ENCODE measurements at regions not wholly inside any gene's neighbourhood (a gene's known extent, or its start where the extent isn't known, plus 50 kb on each side); places are given as distances from the start of the nearest gene placed in this dataset.

- Histone ChIP-seq H3K27me3 (ENCODE audit: insufficient read depth, poor library complexity, severe bottlenecking) (no peaks in the 10 kb centered on the region), H3K9me3 (ENCODE audit: severe bottlenecking) (no peaks in the 10 kb centered on the region), H3K4me3 (ENCODE audit: severe bottlenecking) (no peak overlapping the region), H3K4me1 (ENCODE audit: insufficient read depth, poor library complexity, severe bottlenecking) (no peaks in the 10 kb centered on the region), H3K27ac (ENCODE audit: poor library complexity, severe bottlenecking) (no peak overlapping the region), H3K36me3 (ENCODE audit: low read depth) (no peaks in the 10 kb centered on the region)
- no peak for TF ChIP-seq CTCF (IDR thresholded peaks at IDR 0.05; ENCODE audit: poor library complexity, severe bottlenecking)
- no peak for DNase-seq (ENCODE audit: low spot score)
- ATAC-seq (ENCODE audit: low read depth), result no peak
Observed at GRCh38 chr1:221066351-221067001, 187.2 kb downstream of the HLX start.

DNA sequence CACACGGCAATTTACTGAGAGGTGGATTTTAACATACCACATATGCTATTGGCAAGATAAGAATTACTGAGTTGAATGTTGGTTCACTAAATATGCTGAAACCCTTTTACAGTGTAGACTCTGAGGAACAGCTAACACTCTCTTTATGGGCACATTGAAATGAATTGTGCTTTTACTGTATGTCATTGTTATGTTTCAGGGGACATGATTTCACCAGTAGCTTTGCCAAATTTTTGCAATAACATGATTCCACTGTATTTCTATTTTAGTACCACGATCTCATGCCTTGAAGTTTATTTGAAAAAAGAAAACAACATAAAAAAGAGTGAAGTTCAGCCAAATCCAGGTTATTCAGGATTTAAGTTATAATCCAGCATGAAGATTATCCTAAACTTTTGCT, 188.5 kb downstream of the HLX start:
- no peaks in the 10 kb centered on the region for H3K36me3 ChIP-seq (ENCODE audit: low read depth)
- DNase-seq (ENCODE audit: low spot score) (no peak), ATAC-seq (ENCODE audit: low read depth) (no peak)
- no peak overlapping the region for H3K4me3 ChIP-seq (ENCODE audit: severe bottlenecking)
- no peak for TF ChIP-seq CTCF (IDR thresholded peaks at IDR 0.05; ENCODE audit: poor library complexity, severe bottlenecking)
- H3K4me1 ChIP-seq (ENCODE audit: insufficient read depth, poor library complexity, severe bottlenecking), result no peaks in the 10 kb centered on the region
- no peaks in the 10 kb centered on the region for H3K27me3 ChIP-seq (ENCODE audit: insufficient read depth, poor library complexity, severe bottlenecking)
- no peak overlapping the region for H3K27ac ChIP-seq (ENCODE audit: poor library complexity, severe bottlenecking)
- H3K9me3 ChIP-seq (ENCODE audit: severe bottlenecking), result no peaks in the 10 kb centered on the region

- ATAC-seq (ENCODE audit: low read depth) (no peak), DNase-seq (ENCODE audit: low spot score) (no peak)
- Histone ChIP-seq H3K27me3 (ENCODE audit: insufficient read depth, poor library complexity, severe bottlenecking) (no peaks in the 10 kb centered on the region), H3K36me3 (ENCODE audit: low read depth) (no peaks in the 10 kb centered on the region), H3K4me1 (ENCODE audit: insufficient read depth, poor library complexity, severe bottlenecking) (no peaks in the 10 kb centered on the region), H3K4me3 (ENCODE audit: severe bottlenecking) (no peak overlapping the region), H3K9me3 (ENCODE audit: severe bottlenecking) (no peaks in the 10 kb centered on the region), H3K27ac (ENCODE audit: poor library complexity, severe bottlenecking) (no peak overlapping the region)
- TF ChIP-seq CTCF (IDR thresholded peaks at IDR 0.05; ENCODE audit: poor library complexity, severe bottlenecking), result no peak
Observed at GRCh38 chr1:221069178-221069903, 190.1 kb downstream of the HLX start.

DNA sequence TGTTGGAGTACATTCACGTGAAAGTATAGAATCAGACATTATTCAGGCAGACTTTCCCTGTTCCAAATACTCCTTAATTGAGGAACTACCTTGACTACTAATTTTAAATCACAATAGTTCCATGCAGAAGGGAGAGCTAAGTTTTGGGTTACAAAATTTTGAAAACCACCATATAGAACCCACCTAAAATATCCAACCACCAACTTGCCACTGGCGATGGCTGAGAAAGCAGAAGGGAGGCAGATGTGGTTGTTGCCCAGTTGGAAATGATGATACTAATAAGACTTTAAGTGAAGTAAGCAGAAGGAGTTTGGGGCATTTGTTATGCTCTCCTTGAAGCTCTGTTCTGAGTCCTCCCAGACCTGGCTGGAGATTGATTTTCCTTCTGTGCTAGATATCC, 190.7 kb downstream of the HLX start:
- no peak overlapping the region for H3K4me3 ChIP-seq (ENCODE audit: severe bottlenecking)
- no peak for TF ChIP-seq CTCF (IDR thresholded peaks at IDR 0.05; ENCODE audit: poor library complexity, severe bottlenecking)
- no peak for ATAC-seq (ENCODE audit: low read depth)

DNA sequence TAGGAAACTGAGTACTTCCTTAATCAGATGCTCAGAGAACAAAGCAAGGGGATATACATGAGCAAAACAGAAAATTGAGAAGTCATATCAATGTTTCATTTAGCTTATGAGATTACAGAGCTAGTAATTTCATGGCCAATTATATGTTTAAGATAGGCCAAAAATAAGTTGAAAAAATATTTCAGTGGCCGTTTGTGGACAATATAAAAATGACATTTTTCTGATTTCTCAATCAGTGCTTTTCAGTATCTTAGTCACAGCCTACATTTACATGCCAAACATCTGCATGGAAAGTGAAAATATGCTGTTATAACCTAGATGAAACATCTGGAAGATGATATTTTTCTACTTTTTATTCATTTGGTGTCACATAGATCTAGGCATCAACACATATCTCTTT, 192.5 kb downstream of the HLX start:
- Histone ChIP-seq H3K27me3 (ENCODE audit: insufficient read depth, poor library complexity, severe bottlenecking) (no peaks in the 10 kb centered on the region), H3K9me3 (ENCODE audit: severe bottlenecking) (no peaks in the 10 kb centered on the region), H3K36me3 (ENCODE audit: low read depth) (no peaks in the 10 kb centered on the region), H3K27ac (ENCODE audit: poor library complexity, severe bottlenecking) (no peak overlapping the region), H3K4me3 (ENCODE audit: severe bottlenecking) (no peak overlapping the region), H3K4me1 (ENCODE audit: insufficient read depth, poor library complexity, severe bottlenecking) (no peaks in the 10 kb centered on the region)
- ATAC-seq (ENCODE audit: low read depth) (no peak), DNase-seq (ENCODE audit: low spot score) (no peak)
- no peak for TF ChIP-seq CTCF (IDR thresholded peaks at IDR 0.05; ENCODE audit: poor library complexity, severe bottlenecking)

More for the DNA sequence above, 190.7 kb downstream of the HLX start:
- no peak for DNase-seq (ENCODE audit: low spot score)
- no peaks in the 10 kb centered on the region for H3K27me3 ChIP-seq (ENCODE audit: insufficient read depth, poor library complexity, severe bottlenecking)
- H3K4me1 ChIP-seq (ENCODE audit: insufficient read depth, poor library complexity, severe bottlenecking), result no peaks in the 10 kb centered on the region
- no peaks in the 10 kb centered on the region for H3K9me3 ChIP-seq (ENCODE audit: severe bottlenecking)
- no peaks in the 10 kb centered on the region for H3K36me3 ChIP-seq (ENCODE audit: low read depth)
- no peak overlapping the region for H3K27ac ChIP-seq (ENCODE audit: poor library complexity, severe bottlenecking)

Data from RWPE2 (cell line).